HepG2 (cell line): ENCODE measurements at regions not wholly inside any gene's neighbourhood (a gene's known extent, or its start where the extent isn't known, plus 50 kb on each side); places are given as distances from the start of the nearest gene placed in this dataset.

Experiments used
- DNMT1 ChIP-seq: sonication (generic); formaldehyde crosslinking; IDR thresholded peaks from 2 replicates; pipeline ENCODE4 v1.5.1; 2020; ENCODE audit warnings: mild to moderate bottlenecking, missing genetic modification reagents
- FOXO1 ChIP-seq: sonication (generic); formaldehyde crosslinking; IDR thresholded peaks from 2 replicates; pipeline ENCODE4 v1.4.0; 2020; ENCODE audit warnings: missing genetic modification reagents
- GTF3A ChIP-seq: sonication (generic); formaldehyde crosslinking; conservative IDR thresholded peaks from 2 replicates; pipeline ENCODE4 v1.4.0; 2020; ENCODE audit warnings: mild to moderate bottlenecking, missing genetic modification reagents
- KAT2B ChIP-seq: fragments of 150-350 bp; IDR thresholded peaks from 2 replicates; pipeline ENCODE4 v1.6.1; 2014; ENCODE audit warnings: low read depth, low read length, borderline replicate concordance
- KMT2A ChIP-seq: sonication (generic); formaldehyde crosslinking; IDR thresholded peaks from 2 replicates; pipeline ENCODE4 v1.4.0; 2020; ENCODE audit warnings: missing genetic modification reagents
- KMT2B ChIP-seq: IDR thresholded peaks from 2 replicates; pipeline ENCODE4 v1.6.1; 2016; ENCODE audit warnings: missing genetic modification reagents, missing compliant biosample characterization
- NFATC3 ChIP-seq: sonication (generic); formaldehyde crosslinking; IDR thresholded peaks from 2 replicates; pipeline ENCODE4 v1.5.1; 2020; ENCODE audit warnings: mild to moderate bottlenecking, missing genetic modification reagents
- NFIC ChIP-seq: IDR thresholded peaks from 2 replicates; pipeline ENCODE4 v1.6.1; 2012; ENCODE audit warnings: mild to moderate bottlenecking, low read length, inconsistent platforms
- PHF20 ChIP-seq: sonication (generic); formaldehyde crosslinking; IDR thresholded peaks from 2 replicates; pipeline ENCODE4 v1.5.0; 2020; ENCODE audit warnings: mild to moderate bottlenecking, missing genetic modification reagents
- RARG ChIP-seq: sonication (generic); formaldehyde crosslinking; IDR thresholded peaks from 2 replicates; pipeline ENCODE4 v1.4.0; 2020; ENCODE audit warnings: low read depth, mild to moderate bottlenecking, missing genetic modification reagents
- RFXAP ChIP-seq: sonication (generic); formaldehyde crosslinking; IDR thresholded peaks from 2 replicates; pipeline ENCODE4 v1.4.0; 2020; ENCODE audit warnings: missing genetic modification reagents, borderline replicate concordance
- TAF1 ChIP-seq: sonication (generic); formaldehyde crosslinking; IDR thresholded peaks from 2 replicates; pipeline ENCODE4 v1.4.0; 2020; ENCODE audit warnings: missing genetic modification reagents
- YY1 ChIP-seq: IDR thresholded peaks from 2 replicates; pipeline ENCODE4 v1.6.1; 2011; ENCODE audit warnings: low read length, low read depth, moderate library complexity, mild to moderate bottlenecking; ENCODE audit not compliant: insufficient read depth, insufficient replicate concordance
- ZNF18 ChIP-seq: sonication (generic); formaldehyde crosslinking; IDR thresholded peaks from 2 replicates; pipeline ENCODE4 v1.8.0; 2022; ENCODE audit warnings: mild to moderate bottlenecking, missing genetic modification reagents; ENCODE audit not compliant: insufficient replicate concordance
- ZNF430 ChIP-seq: sonication (generic); formaldehyde crosslinking; IDR thresholded peaks from 2 replicates; pipeline ENCODE4 v1.9.0; 2021; ENCODE audit warnings: mild to moderate bottlenecking, missing genetic modification reagents
- ZNF451 ChIP-seq: sonication (generic); formaldehyde crosslinking; IDR thresholded peaks from 2 replicates; pipeline ENCODE4 v1.5.0; 2020; ENCODE audit warnings: mild to moderate bottlenecking, missing genetic modification reagents
- ZNF510 ChIP-seq: sonication (generic); formaldehyde crosslinking; IDR thresholded peaks from 2 replicates; pipeline ENCODE4 v1.4.0; 2020; ENCODE audit warnings: low read depth, mild to moderate bottlenecking, missing genetic modification reagents
- ZNF572 ChIP-seq: sonication (generic); formaldehyde crosslinking; IDR thresholded peaks from 2 replicates; pipeline ENCODE4 v1.5.1; 2020; ENCODE audit warnings: mild to moderate bottlenecking, missing genetic modification reagents
- ZNF580 ChIP-seq: IDR thresholded peaks from 2 replicates; pipeline ENCODE4 v1.6.1; 2016; ENCODE audit warnings: low read depth, borderline replicate concordance
- ZNF883 ChIP-seq: sonication (generic); formaldehyde crosslinking; IDR thresholded peaks from 2 replicates; pipeline ENCODE4 v1.5.1; 2020; ENCODE audit warnings: mild to moderate bottlenecking, missing genetic modification reagents; ENCODE audit errors: not compliant biosample characterization
- ZSCAN31 ChIP-seq: sonication (generic); formaldehyde crosslinking; IDR thresholded peaks from 2 replicates; pipeline ENCODE4 v1.5.0; 2020; ENCODE audit warnings: low read depth, mild to moderate bottlenecking, missing genetic modification reagents
- TF ChIP-seq, protein P1 (sequence below): sonication (generic); formaldehyde crosslinking; IDR thresholded peaks from 2 replicates; pipeline ENCODE4 v1.9.0; 2022; ENCODE audit warnings: low read depth, missing genetic modification reagents
- TF ChIP-seq, protein P2 (sequence below): sonication (generic); formaldehyde crosslinking; IDR thresholded peaks from 2 replicates; pipeline ENCODE4 v1.5.1; 2020; ENCODE audit warnings: missing genetic modification reagents, mild to moderate bottlenecking, borderline replicate concordance

- TF ChIP-seq, protein P1, sequence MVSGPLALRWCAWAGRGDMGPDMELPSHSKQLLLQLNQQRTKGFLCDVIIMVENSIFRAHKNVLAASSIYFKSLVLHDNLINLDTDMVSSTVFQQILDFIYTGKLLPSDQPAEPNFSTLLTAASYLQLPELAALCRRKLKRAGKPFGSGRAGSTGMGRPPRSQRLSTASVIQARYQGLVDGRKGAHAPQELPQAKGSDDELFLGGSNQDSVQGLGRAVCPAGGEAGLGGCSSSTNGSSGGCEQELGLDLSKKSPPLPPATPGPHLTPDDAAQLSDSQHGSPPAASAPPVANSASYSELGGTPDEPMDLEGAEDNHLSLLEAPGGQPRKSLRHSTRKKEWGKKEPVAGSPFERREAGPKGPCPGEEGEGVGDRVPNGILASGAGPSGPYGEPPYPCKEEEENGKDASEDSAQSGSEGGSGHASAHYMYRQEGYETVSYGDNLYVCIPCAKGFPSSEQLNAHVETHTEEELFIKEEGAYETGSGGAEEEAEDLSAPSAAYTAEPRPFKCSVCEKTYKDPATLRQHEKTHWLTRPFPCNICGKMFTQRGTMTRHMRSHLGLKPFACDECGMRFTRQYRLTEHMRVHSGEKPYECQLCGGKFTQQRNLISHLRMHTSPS (CRISPR knock-in tag): peak; percentile 79; the same call in 1 of the 2 replicates
- TF ChIP-seq ZNF883 (CRISPR knock-in tag) (no peak), YY1 (no peak), RARG (CRISPR knock-in tag) (no peak), DNMT1 (CRISPR knock-in tag) (no peak), PHF20 (CRISPR knock-in tag) (no peak), ZNF580 (CRISPR knock-in tag) (no peak), FOXO1 (CRISPR knock-in tag) (no peak), ZNF451 (CRISPR knock-in tag) (no peak), ZNF572 (CRISPR knock-in tag) (no peak), ZNF18 (CRISPR knock-in tag) (no peak), RFXAP (no peak), KMT2A (CRISPR knock-in tag) (no peak), NFIC (no peak), ZNF430 (no peak), KMT2B (CRISPR knock-in tag) (no peak), KAT2B (no peak), NFATC3 (CRISPR knock-in tag) (no peak), GTF3A (no peak), TAF1 (no peak), ZNF510 (no peak), ZSCAN31 (no peak)
- TF ChIP-seq, protein P2, sequence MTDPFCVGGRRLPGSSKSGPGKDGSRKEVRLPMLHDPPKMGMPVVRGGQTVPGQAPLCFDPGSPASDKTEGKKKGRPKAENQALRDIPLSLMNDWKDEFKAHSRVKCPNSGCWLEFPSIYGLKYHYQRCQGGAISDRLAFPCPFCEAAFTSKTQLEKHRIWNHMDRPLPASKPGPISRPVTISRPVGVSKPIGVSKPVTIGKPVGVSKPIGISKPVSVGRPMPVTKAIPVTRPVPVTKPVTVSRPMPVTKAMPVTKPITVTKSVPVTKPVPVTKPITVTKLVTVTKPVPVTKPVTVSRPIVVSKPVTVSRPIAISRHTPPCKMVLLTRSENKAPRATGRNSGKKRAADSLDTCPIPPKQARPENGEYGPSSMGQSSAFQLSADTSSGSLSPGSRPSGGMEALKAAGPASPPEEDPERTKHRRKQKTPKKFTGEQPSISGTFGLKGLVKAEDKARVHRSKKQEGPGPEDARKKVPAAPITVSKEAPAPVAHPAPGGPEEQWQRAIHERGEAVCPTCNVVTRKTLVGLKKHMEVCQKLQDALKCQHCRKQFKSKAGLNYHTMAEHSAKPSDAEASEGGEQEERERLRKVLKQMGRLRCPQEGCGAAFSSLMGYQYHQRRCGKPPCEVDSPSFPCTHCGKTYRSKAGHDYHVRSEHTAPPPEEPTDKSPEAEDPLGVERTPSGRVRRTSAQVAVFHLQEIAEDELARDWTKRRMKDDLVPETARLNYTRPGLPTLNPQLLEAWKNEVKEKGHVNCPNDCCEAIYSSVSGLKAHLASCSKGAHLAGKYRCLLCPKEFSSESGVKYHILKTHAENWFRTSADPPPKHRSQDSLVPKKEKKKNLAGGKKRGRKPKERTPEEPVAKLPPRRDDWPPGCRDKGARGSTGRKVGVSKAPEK (CRISPR knock-in tag): no peak
Measured at GRCh38 chr9:129405089-129405826, 215.6 kb downstream of the C9orf50 start (continued).
